ENCODE measurements at regions not wholly inside any gene's neighbourhood (a gene's known extent, or its start where the extent isn't known, plus 50 kb on each side); places are given as distances from the start of the nearest gene placed in this dataset.

GRCh38 chr18:68104036-68104435, 587.5 kb upstream of the DSEL start:
- no peak for DNase-seq (ENCODE audit: low spot score)

DNA sequence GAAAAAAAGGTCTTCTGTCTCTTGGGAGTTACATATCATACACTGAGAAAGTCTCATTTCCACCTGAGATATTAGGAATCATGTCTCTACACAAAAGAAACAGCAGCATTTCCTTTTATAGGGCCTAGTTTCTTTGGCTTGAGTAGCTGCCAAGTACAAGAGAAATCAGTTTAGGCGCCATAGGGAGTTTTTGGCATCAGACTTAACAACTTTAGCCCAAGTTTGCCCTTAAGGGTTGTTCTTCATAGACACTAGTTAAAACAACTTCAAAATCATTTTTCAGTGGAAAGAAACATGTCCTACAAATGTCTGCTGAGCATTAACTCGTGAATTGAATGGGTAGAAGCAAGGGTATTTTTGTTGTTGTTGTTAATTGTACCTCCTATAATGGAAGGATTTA, 587.0 kb upstream of the DSEL start:
- DNase-seq (ENCODE audit: low spot score) = no peak

GRCh38 chr18:68102117-68102516, 585.6 kb upstream of the DSEL start:
- no peak for DNase-seq (ENCODE audit: low spot score)

- DNase-seq (ENCODE audit: low spot score) = no peak
Measured at GRCh38 chr18:68098655-68099054, 582.1 kb upstream of the DSEL start.

DNA sequence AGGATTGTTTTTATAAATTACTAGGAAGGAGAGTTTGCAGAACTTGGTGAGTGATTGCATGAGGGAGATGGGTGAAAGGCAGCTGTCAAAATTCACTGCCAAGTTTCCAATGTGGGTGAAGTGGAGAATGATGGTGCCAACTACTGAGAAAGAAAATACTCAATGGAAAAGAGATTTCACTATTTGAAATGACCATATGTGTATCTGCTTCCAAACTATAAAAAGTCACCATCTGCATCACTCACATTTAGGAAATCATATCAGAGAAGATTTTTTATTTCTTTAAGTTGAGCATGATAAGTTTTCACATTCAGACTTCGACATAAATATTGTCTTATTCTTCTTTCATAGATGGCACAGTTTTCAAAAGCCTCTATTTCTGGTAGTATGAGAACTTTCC, 570.0 kb upstream of the DSEL start:
- DNase-seq (ENCODE audit: low spot score) = no peak

- no peak for DNase-seq (ENCODE audit: low spot score)
Measured at GRCh38 chr18:68085251-68085650, 568.7 kb upstream of the DSEL start.

DNA sequence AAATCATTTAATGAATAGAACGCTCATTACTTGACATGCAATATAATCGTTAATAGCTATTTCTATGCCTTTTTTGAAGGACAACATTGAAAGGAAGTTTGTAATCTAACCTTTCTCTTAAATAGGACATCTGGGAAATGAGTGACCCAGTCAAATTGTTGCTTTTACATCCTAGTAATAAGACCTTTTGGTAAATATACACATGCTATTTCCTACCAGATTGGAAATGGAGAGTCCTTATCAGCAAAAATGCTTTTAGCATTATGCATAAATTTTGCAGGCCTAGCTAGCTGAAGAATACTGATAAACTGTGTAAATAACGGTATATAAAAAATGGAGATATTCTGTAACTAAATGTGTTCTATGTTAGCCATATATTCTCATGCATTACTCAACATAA, 567.3 kb upstream of the DSEL start:
- DNase-seq (ENCODE audit: low spot score) = no peak

- no peak for DNase-seq (ENCODE audit: low spot score)
Measured at GRCh38 chr18:68083131-68083530, 566.6 kb upstream of the DSEL start.

- no peak for DNase-seq (ENCODE audit: low spot score)
Measured at GRCh38 chr18:68072744-68073143, 556.2 kb upstream of the DSEL start.

- DNase-seq (ENCODE audit: low spot score) = no peak
Measured at GRCh38 chr18:68060871-68061270, 544.4 kb upstream of the DSEL start.

DNA sequence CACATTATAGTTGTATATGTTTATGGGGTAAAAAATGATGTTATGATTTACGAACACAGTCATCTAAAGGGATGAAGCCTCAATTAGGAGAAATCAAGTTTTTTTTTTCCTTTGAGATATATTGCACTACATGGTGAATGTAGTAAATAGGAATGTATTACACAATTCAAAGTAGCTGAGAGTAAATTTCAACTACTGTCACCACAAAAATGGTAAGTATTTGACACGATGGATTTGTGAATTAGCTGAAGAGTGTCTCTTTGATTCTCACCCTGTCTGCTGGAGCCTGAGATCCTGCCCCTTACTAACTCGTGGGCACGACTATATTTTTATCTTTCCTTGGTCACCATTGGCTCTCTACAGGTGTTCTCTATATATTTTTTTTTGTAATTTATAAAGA, 540.4 kb upstream of the DSEL start:
- no peak for DNase-seq (ENCODE audit: low spot score)

DNA sequence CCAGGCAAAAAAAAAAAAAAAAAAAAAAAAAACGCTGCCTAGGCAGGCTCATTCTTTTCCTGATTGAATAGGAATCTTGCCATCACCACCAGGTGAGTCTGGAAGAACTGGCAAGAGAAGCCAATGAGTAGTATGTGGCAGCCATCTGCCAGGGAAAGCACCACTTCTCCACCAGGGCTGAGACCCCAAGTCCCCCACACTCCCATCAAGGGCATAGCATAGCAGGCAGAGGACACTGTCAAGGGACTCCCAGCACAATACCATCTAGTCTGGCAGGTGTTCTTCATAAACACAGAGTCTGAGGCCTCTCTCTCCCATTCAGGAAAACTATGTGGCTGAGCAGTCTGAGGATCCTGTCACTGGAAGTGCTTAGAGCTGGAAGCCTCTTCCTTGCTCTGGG, 538.1 kb upstream of the DSEL start:
- DNase-seq (ENCODE audit: low spot score) = no peak

- no peak for DNase-seq (ENCODE audit: low spot score)
Measured at GRCh38 chr18:68053290-68053689, 536.8 kb upstream of the DSEL start.

- no peak for DNase-seq (ENCODE audit: low spot score)
Measured at GRCh38 chr18:68041327-68041726, 524.8 kb upstream of the DSEL start.

- DNase-seq (ENCODE audit: low spot score) = no peak
Measured at GRCh38 chr18:68040198-68040597, 523.7 kb upstream of the DSEL start.

- no peak for DNase-seq (ENCODE audit: low spot score)
Measured at GRCh38 chr18:68035774-68036522, 519.4 kb upstream of the DSEL start.

DNA sequence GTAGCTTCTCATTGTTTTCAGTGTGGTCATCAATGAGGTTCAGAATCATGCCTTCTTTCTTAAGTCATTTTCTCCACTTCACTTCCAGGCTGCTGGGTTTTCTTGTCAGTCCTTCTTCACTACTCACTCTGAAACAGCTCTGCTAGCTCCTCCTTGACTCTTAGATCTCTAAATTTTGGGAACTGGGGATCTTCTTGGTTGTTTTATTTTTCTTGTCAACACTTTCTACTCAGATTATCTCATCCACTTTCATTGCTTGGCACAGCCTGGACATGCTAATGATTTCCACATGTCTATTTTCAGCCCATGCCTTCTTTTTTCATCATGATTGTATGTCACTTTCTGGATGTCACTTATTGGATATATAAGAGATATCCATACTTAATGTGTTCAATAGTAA, 517.8 kb upstream of the DSEL start:
- no peak for DNase-seq (ENCODE audit: low spot score)

GRCh38 chr18:68033466-68033865, 516.9 kb upstream of the DSEL start:
- DNase-seq (ENCODE audit: low spot score) = no peak

GRCh38 chr18:68024716-68025115, 508.2 kb upstream of the DSEL start:
- no peak for DNase-seq (ENCODE audit: low spot score)

GRCh38 chr18:68017385-68017784, 500.9 kb upstream of the DSEL start:
- DNase-seq (ENCODE audit: low spot score) = no peak

- DNase-seq (ENCODE audit: low spot score) = no peak
Measured at GRCh38 chr18:67997496-67997895, 481.0 kb upstream of the DSEL start.

DNA sequence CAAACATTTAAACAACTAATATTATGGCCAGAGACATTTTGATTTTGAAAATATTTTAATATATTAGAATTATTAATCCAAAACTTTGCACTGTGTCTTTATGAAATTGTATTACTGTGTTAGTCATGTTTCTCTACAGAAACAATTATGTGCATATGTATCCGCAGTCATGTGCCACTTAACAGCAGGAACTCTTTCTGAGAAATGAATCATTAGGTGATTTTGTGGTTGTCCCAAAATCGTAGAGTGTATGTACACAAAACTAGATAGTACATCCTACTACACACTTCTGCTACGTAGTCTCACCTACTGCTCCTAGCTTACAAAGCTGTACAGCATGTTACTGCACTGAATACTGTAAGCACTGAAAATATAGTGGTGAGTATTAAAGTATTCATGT, 479.2 kb upstream of the DSEL start:
- DNase-seq (ENCODE audit: low spot score) = no peak

GRCh38 chr18:67980241-67980640, 463.7 kb upstream of the DSEL start:
- no peak for DNase-seq (ENCODE audit: low spot score)

DNA sequence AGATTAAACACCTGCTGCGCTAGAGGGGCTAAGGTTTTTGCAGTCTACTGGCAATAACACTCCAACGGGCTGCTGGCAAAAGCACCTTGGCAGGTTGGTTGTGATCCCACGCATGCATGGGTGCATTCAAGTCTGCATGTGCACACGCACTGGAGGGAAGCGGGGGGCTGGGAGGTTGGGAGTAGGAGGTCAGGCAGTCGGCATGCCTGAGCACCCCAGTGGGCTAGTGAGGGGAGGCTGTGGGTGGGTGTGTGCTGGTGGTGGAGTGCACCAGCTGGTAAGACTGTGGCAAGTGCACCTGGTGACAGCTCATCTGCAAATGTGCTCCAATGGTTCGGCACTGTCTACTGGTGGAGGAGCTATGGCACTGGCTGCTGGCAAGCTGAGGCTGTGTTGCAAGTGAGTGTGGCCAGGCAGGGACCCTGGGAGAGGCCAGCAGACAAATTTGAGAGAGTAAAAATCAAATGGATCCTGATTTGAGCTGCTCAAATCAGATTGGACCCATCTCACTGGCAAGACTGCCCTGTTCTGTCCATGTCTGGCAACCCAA, 460.6 kb upstream of the DSEL start:
- DNase-seq (ENCODE audit: low spot score) = no peak
